PC-9 (cell line): ENCODE measurements at regions not wholly inside any gene's neighbourhood (a gene's known extent, or its start where the extent isn't known, plus 50 kb on each side); places are given as distances from the start of the nearest gene placed in this dataset.

ENCODE experiments used
- EZH2 ChIP-seq: fragments of 200-600 bp; sonication (generic); IDR thresholded peaks from 2 replicates; pipeline ENCODE4 v1.8.0; 2017; ENCODE audit warnings: antibody characterized with exemption, low read depth
- TF ChIP-seq, protein P1 (sequence below): fragments of 200-600 bp; sonication (generic); conservative IDR thresholded peaks from 2 replicates; pipeline ENCODE4 v1.6.1; 2017; ENCODE audit warnings: mixed run types, antibody characterized with exemption, mild to moderate bottlenecking, moderate library complexity

DNA sequence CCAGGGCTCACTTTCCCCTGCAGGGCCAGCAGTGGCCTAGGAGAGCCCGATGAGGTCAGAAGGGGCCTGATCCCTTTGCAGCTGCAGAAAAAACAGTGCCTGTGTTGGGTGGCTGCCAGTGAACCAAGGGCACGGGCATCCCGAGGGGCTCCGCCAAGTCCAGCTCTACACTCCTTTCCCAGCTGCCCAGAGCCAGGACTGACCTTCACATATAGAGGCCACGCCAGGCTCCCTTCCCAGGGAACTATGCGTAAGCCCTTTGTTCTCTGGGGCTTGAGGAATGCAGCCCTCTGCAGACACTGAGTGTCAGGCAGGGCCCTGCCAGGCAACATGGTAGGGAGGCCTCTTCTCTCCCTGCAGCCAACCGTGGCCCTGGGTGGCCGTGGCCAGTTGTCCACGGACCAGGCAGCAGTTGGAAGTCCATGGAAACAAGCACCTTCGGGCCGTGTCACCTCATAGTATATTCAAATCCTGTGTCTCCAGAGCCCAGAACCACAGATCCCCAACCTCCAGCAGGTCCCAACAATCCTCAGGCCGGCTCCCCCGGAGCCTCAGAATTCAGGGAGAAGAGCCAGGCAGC lies 194.0 kb downstream of the NPHP4 start:
- TF ChIP-seq, protein P1, sequence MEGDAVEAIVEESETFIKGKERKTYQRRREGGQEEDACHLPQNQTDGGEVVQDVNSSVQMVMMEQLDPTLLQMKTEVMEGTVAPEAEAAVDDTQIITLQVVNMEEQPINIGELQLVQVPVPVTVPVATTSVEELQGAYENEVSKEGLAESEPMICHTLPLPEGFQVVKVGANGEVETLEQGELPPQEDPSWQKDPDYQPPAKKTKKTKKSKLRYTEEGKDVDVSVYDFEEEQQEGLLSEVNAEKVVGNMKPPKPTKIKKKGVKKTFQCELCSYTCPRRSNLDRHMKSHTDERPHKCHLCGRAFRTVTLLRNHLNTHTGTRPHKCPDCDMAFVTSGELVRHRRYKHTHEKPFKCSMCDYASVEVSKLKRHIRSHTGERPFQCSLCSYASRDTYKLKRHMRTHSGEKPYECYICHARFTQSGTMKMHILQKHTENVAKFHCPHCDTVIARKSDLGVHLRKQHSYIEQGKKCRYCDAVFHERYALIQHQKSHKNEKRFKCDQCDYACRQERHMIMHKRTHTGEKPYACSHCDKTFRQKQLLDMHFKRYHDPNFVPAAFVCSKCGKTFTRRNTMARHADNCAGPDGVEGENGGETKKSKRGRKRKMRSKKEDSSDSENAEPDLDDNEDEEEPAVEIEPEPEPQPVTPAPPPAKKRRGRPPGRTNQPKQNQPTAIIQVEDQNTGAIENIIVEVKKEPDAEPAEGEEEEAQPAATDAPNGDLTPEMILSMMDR = no peak
- TF ChIP-seq EZH2 = no peak
